Hypothalamus (tissue), 51 donors: ENCODE measurements at regions not wholly inside any gene's neighbourhood (a gene's known extent, or its start where the extent isn't known, plus 50 kb on each side); places are given as distances from the start of the nearest gene placed in this dataset.

Source experiments
- DNase-seq, 51 donors: peaks; one replicate each; lab custom pipeline; 2025; lab: John Stamatoyannopoulos, UW

GRCh38 chr6:144978208-144978607 lies 693.1 kb downstream of the UTRN start:
- no peak for DNase-seq

- no peak for DNase-seq
These were observed 701.1 kb downstream of the UTRN start for GRCh38 chr6:144986271-144986670.

- no peak for DNase-seq
These were observed 704.4 kb downstream of the UTRN start for GRCh38 chr6:144989319-144990107.

GRCh38 chr6:144990784-144991183 lies 705.6 kb downstream of the UTRN start:
- peak in 1 of 51 donors; percentile 4 for DNase-seq

GRCh38 chr6:144993870-144994269 lies 708.7 kb downstream of the UTRN start:
- DNase-seq: no peak

GRCh38 chr6:144997996-144998395 lies 712.9 kb downstream of the UTRN start:
- DNase-seq: no peak

- DNase-seq: no peak
These were observed 714.0 kb downstream of the UTRN start for GRCh38 chr6:144999127-144999526.

GRCh38 chr6:145003145-145003544 lies 718.0 kb downstream of the UTRN start:
- DNase-seq: no peak

- DNase-seq: no peak
These were observed 721.8 kb downstream of the UTRN start for GRCh38 chr6:145006914-145007313.

- no peak for DNase-seq
These were observed 723.6 kb downstream of the UTRN start for GRCh38 chr6:145008715-145009114.

- DNase-seq: no peak
These were observed 724.6 kb downstream of the UTRN start for GRCh38 chr6:145009711-145010110.

GRCh38 chr6:145012039-145012662 lies 723.2 kb downstream of the EPM2A start:
- DNase-seq: no peak

GRCh38 chr6:145015739-145016558 lies 719.4 kb downstream of the EPM2A start:
- peak in 1 of 51 donors; percentile 3 for DNase-seq

GRCh38 chr6:145017051-145017450 lies 718.3 kb downstream of the EPM2A start:
- DNase-seq: no peak

GRCh38 chr6:145017516-145017915 lies 717.8 kb downstream of the EPM2A start:
- no peak for DNase-seq

- no peak for DNase-seq
These were observed 717.3 kb downstream of the EPM2A start for GRCh38 chr6:145018027-145018426.

GRCh38 chr6:145020114-145020513 lies 715.2 kb downstream of the EPM2A start:
- no peak for DNase-seq

GRCh38 chr6:145020543-145020942 lies 714.8 kb downstream of the EPM2A start:
- DNase-seq: no peak

GRCh38 chr6:145022199-145022796 lies 713.0 kb downstream of the EPM2A start:
- DNase-seq: no peak

- DNase-seq: no peak
These were observed 712.1 kb downstream of the EPM2A start for GRCh38 chr6:145023116-145023726.

GRCh38 chr6:145025488-145025887 lies 709.8 kb downstream of the EPM2A start:
- DNase-seq: no peak
